ENCODE measurements at regions not wholly inside any gene's neighbourhood (a gene's known extent, or its start where the extent isn't known, plus 50 kb on each side); places are given as distances from the start of the nearest gene placed in this dataset.

GRCh38 chr6:160899671-160900430, 91.7 kb upstream of the MAP3K4 start:
- peak; percentile 23 for DNase-seq

- no peak for DNase-seq
These were observed 79.6 kb upstream of the MAP3K4 start for GRCh38 chr6:160911949-160912348.

DNA sequence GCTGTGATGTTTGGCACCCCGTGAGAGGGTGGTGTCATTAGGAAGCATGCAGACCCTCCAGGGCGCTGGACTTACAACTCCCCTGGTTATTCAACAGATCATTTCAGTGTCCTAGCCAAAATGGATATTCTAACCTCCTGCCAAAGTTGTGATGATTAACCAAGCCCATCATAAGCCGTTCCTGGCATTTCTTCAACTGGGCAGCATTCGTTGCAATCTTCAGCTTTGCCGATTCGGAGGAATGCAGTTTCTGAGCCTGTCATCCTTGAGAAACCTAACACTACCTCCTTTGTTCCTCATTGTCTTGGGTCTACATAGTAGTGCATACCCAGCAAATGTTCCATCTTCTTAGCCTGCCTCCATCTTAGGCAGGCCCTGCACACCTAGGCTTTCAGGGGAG, 79.2 kb upstream of the MAP3K4 start:
- DNase-seq: no peak

GRCh38 chr6:160917572-160917971, 74.0 kb upstream of the MAP3K4 start:
- no peak for DNase-seq

DNA sequence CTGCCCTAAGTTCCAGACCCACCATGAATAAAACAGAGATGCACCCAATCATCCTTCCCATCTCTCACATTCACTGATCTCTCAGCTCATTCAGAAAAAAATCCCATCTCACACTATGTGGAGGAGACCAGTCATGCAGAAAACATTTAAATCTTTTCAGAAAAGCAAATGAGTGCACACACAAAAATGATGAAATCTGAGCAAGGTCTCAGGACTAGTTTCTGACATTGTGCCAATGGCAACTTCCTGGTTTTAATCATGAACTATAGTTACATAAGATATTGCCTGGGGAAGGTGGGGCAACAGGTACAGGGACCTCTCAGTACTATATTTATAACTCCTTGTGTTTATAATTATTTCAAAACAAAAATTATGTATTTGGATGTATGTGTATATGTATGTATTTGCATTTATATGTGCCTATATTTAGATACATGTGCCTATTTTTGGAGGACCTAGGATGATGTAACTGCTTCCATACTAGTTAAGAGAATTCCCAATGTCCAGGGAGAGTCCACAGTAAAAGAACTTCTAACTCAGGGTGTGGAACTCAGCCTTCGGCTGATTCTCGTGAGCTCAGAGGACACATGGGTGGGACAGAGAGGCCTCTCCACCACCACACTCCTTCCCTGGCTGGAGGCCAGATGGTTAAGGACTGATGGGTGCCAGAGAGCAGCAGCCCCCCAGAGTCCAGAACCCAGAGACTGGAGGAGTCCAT, 71.7 kb upstream of the MAP3K4 start:
- DNase-seq: peak; percentile 35

GRCh38 chr6:160921095-160921494, 70.5 kb upstream of the MAP3K4 start:
- no peak for DNase-seq

DNA sequence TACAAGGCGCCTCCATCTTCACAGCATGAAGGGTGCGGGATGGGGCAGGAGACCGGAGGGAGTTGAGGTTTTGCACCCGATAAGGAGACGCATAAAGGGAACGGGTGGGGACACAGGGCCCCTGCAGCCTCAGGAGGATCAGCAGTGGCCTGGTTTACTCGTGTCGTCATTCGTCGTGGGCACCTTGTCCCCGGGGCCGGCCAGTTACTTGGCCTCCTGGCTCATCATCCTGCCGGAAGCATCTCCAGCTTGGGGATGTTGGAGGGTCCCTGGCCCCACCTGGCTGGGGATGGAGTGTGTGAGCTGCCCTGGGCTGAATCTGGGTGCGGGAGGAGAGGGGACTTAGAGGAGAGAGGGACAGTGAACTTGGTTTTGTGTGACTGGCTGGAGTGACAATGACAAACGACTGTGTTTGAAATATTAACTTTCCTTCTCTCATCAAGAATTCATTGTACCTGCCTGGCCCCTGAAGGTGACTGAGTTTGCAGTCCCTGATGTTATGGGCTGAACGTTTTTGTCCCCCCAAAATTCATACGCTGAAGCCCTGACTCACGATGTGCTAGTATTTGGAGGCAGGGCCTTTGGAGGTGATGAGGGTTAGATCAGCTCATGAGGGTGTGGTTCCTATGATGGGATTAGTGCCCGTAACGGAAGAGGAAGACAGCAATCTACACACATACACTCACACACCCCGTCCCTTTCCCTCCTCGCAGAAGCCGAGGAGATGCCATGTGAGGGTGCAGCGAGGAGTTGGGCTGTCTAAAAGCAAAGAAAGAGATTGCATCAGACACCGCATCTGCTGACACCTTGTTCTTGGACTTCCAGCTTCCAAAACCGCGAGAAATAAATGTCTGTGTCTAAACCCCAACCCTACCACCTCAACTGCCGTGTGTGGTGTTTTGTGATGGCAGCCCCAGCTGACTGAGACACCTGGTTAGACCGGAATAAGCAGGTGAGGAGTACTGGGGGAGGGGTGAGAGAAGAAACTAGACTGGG, 65.0 kb upstream of the MAP3K4 start:
- no peak for DNase-seq

DNA sequence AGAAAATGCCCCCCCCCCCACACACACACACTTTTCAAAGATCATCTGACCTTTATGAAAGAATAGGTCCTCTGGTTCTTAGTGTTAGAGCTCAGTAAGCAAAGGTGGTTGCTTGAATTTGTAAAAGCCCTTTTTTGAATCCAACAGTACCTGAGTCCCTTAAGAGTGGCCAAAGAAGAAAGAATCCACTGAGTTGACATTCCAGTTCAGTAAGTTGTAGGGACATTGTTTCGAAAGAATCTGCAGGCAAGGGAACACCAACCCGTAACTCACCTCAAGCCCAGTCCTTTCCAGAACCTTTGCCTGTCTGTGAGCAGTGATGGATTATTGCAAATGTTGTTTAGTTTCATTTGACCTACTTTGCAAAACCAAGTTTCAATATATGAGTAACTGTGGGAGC, 64.2 kb upstream of the MAP3K4 start:
- DNase-seq: no peak

DNA sequence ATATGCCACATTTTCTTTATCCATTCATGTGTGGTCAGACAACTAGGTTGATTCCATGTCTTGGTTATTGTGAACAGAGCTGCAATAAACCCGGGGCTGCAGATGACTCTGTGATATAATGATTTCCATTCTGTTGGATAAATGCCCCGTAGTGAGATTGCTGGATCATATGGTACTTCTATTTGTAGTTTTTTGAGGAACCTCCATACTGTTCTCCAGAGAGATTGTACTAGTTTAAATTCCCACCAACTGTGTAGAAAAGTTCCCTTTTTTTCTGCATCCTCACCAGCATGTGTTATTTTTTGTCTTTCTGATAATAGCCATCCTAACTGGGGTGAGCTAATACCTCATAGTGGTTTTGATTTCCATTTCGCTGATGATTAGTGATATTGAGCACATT, 62.2 kb upstream of the MAP3K4 start:
- DNase-seq: no peak

DNA sequence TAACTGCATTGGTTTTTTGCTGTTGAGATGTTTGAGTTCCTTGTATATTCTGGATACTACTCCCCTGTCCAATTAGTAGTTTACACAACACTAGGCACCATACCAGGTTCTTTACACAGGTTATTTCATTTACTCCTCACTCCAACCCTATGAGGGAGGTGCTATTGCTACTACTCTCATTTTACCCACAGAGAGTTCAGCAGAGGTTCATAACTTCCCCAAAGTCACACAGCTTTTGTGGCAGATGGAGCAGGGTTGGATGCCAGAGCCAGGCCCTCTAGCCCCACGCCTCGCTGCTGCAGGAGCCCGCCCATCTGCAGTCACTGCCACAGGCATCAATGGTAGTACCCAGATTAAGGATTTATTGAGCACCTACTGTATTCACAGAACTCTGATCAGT, 61.7 kb upstream of the MAP3K4 start:
- DNase-seq: no peak

GRCh38 chr6:160930547-160931377, 60.8 kb upstream of the MAP3K4 start:
- DNase-seq: peak; percentile 84

DNA sequence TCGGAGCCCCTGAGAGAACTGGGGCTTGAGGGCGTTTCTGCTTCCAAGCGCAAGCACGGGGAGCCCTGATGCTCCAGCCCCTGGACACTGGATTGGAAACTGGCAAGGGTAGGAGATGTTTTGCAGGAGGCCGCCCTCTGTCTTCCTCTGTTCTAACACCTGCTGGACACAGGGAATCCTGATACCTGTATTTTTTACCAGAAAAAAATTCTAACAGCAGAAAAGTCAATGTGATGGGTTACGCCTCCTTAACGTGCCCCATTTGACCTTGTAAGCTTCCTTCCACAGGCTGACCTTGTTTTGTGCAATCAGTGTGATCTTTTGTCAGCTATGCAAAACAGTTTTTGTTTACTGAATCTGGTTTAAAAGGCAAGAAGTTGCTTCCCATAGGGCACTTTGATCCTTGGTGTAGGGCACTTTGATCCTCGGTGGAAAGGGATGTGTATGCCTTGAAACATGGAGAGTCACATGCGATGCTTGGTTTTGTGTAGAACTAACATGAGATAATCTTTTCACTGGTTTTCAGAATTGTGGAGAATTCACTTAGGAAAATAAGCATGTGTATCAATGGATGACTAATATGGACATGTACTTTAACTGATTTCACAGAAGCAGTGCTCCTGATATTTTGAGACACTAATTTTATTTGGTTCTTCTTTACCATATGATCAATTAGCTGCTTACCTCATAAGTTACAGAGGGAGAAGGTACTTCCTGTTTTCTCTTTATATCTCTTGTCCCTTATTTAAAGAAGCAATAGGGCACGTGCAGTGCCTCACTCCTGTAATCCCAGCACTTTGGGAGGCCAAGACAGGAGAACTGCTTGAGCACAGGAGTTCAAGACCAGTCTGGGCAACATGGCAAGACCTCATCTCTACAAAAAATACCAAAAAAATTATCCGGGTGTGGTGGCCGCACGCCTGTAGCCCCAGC, 59.9 kb upstream of the MAP3K4 start:
- DNase-seq: peak; percentile 38

GRCh38 chr6:160933256-160933655, 58.3 kb upstream of the MAP3K4 start:
- peak; percentile 23 for DNase-seq

DNA sequence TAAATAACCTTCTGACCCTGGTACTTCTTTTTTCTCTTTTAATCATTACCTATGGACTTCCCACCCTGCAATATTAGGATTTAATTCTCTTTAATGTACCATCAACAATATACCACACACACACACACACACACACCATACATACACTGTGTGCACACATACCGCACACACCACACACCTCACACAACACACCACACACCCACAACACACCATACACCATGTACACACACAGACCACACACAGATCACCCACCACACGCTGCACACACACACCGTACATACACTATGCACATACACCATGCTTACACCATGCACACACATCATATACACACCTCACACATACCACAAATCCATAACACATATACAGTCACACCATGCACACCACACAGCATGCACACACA, 57.4 kb upstream of the MAP3K4 start:
- DNase-seq: no peak

DNA sequence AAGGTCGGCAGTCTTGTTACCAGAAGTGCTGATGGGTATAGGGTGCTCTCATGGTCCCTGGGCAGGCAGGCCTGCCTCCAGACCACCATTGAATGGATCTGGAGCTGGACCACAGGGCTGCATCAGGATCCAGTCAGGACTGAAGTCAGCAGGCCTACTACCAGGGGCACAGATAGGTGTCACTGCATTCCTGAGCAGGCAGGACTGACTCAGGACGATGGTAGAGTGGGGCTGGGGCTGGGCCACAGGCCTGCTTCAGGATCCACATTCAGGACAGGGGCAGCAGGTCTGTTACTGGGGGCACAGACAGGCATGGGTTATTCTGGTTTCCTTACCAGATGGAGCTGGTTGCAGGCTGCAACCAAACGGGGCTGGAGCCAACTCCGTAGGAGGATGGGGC, 51.4 kb upstream of the MAP3K4 start:
- no peak for DNase-seq
